GM21526 (cell line): ENCODE measurements at regions not wholly inside any gene's neighbourhood (a gene's known extent, or its start where the extent isn't known, plus 50 kb on each side); places are given as distances from the start of the nearest gene placed in this dataset.

ENCODE experiments used
- ATAC-seq: cut with Tn5 transposase; IDR thresholded peaks from one replicate; pipeline ENCODE4 v1.9.1; 2021; ENCODE audit warnings: moderate library complexity; ENCODE audit not compliant: unreplicated experiment, low FRiP score

DNA sequence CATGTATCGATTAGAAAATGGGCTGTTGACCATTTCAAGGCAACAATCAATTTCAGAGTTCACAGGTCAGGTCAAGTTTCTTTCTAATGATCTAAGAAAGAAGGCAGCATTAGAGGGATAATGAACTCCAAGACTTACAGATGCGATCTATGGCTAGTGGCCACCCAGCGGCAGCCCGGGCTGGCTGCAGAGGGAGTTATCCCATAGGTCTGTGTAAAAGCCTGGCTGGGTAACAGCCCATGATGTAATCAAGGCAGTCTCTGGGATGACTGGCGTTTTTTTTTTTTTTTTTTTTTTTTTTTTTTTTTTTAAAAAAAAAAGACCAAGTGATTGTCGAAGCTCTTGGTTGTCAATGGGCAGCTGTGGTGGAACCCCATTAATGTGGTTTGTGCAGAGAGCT, 171.1 kb upstream of the SKOR2 start:
- no peak for ATAC-seq

DNA sequence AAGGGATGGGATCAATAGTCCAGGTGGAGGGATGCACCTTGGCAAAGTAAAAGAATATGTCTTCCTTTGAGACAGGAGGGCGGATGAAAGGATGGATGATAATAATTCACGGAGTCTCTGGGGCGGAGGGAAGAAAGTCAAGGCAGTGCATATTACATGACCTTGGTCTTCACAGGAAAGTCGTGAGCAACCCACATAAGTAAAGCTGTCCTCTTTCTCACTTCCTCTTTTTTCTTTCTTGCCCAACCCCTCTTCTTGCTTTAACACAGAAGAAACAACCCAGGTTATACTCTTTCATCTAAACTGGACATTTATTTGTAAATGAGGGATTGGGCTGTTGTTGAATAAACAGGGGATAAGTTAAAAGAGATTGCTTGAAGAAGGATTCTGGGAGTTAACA, 168.7 kb upstream of the SKOR2 start:
- peak; percentile 79 for ATAC-seq

DNA sequence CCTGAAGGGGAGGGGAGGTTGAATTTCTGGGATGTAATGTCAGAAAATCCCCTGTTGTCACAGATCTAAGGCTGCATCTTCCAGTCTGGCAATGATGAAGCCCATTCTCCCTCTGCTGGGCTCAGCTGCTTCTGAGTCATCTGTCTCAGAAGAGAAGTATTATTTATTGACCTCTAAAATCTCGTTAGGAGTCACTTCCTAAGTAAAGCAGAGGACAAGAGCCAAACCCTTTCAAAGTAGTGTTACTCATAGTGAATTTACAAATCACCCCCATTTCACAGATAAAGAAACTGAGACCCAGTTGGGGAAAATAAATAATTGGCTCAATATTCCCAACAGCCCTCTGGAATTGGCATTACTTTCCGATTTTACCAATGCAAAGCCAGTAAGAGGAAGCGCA, 167.3 kb upstream of the SKOR2 start:
- ATAC-seq = no peak

DNA sequence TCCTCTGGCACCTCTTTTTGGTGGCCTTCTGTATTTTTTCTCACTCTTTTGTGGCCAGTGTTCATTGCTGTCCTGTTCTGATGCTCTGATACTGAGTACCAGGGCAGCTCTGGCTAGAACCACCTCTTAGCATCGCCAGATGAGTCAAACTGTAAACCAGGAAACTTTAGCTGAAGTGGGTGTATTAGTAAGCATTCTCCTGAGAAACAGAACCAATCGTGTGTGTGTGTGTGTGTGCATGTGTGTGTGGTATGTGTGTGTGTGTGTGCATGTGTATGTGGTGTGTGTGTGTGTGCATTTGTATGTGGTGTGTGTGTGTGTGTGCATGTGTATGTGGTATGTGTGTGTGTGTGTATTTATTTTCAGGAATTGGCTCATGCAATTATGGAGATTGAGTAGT, 166.3 kb upstream of the SKOR2 start:
- ATAC-seq = no peak

DNA sequence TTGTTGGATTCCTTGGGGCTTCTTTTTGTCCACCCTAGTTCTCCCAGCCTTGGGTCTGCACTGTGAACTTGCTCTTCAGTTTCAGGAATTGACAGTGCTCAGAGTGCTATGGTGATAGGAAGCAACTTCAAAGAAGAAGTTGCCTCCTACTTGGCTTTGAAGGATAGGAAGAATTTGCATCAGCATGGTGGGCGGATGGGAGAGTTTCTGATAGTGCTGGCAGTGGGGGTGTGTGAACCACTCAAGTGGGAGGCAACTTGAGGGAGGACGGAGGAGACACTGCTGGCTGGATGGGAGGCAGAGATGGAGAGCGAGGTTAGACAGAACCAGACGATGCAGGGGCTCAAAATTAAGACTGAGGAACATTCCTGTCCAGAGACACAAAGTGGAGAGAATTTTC, 164.4 kb upstream of the SKOR2 start:
- no peak for ATAC-seq

DNA sequence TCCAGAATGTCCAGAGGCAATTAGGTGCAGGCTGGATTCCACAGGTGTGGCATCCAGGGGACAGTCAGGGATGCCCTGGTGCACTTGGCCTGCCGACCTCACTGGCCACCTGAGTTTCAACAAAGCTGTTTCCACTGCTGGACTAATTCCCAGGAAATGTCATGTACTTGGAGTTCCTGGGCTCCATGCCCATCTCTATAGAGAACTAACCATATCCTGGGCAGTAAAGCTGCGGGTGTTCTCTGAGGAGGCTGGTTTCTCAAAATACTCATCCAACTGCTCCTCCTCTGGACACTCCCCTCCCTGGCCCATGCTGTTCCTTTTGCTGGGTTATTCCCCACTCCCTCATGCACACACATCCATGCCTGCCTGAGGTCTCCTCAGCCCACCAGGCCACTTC, 161.9 kb upstream of the SKOR2 start:
- ATAC-seq = no peak

DNA sequence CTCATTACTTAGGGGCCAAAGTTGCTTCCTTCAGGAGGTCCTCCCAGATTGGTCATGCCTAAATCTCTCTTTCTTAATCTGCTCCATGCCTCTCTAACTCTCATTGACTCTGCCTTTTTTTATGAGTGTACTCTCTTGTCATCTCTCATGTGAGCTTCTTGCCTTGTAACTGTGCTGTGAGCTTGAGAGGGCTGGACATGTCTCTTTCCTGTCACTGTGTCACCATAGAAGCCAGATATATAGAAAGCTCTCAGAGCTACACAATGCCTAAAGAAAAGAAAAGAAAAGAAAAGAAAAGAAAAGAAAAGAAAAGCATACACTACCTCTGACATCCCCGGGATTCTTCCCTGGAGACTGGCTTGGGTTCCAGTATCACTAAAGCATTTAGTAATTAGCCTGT, 161.5 kb upstream of the SKOR2 start:
- no peak for ATAC-seq

DNA sequence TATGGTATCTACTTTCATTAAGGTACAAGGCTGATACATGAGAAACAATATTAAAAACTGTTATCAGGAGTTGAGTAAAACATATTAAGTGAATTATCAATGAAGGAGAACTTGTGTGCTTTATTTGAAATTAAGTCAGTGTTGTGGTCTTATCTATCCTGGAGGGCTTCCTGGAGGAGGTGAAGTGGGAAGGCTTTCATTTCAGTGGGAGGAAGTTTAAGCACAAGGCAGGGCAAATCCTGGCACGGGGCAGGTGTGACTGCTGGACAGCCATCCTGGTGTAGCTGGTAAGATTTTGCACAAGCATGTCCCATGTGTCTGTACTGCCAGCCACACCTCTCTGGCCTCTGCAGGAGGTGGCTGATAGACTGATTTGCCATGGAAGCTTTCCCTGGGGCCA, 159.7 kb upstream of the SKOR2 start:
- no peak for ATAC-seq

DNA sequence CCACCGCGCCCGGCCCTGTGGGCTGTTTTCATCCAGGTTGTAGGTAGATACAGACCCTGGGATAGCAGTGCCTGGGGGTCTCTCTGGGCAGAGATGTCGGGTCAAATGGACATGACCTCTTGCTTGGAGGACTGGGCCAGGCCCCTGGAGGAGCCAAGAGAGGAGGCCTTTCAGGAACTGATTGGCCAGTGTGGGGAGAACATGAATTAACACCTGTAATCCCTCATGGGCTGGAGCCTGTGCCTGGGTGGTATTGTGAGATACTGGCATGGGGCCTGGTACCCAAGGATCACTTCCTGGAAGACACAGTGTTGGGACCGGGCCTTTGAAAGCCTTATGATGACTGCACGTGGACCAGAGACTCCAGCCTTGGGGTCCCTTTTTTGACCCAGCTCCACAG, 158.7 kb upstream of the SKOR2 start:
- no peak for ATAC-seq

DNA sequence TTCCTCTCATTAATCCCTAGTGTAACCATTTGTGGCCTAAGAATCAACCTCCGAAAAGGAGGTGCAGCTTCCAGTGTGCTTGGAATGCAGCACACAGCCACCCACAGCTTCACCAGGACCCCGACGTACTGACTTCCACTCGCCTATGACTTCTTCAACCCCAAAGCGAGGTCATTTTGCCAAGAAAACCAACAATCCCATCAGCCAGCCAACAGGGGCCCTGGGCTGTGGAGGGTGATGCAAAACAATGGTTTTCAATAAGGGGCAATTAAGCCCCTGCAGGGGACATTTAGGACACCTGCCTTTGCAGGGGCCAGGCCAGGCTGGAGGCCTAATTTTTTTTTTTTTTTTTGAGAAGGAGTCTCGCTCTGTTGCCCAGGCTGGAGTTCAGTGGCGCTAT, 158.1 kb upstream of the SKOR2 start:
- ATAC-seq = no peak

DNA sequence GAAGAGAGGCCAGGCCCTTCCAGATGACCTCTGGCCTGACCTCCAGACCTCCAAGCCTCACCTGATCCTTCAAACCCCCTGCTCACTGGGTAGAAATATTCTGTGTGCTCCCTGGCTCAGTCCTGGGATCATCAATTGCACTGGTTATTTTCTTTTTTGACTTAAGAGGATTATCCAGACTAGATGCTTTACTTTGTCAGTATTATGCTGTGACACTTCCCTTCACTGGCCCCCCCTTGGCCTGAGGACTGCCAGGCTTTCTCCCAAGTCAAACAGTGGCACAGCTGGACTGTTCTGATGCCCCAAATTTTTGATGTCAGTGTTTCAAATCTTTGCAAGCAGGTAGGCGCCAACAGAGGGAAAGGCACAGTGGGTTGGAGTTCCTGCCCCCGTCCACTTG, 156.3 kb upstream of the SKOR2 start:
- ATAC-seq = no peak

DNA sequence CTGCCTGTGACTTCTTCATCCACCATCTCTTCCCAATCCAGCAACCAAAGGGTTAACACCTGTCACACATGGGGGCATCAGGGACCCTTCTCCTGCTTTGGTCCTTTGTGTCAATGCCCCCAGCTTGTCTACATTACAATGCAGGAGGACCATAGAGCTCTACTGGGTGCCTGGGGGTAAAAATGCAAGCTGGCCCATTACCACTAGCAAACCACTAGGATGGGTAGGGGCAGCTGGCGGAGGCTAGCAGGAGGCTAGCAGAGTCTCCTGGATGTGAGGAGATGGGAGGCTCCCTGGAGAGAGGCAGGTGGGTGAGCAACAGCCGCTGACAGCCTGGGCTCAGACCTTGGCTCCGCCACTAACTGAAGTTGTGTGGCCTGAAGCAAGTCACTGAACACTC, 153.4 kb upstream of the SKOR2 start:
- no peak for ATAC-seq

DNA sequence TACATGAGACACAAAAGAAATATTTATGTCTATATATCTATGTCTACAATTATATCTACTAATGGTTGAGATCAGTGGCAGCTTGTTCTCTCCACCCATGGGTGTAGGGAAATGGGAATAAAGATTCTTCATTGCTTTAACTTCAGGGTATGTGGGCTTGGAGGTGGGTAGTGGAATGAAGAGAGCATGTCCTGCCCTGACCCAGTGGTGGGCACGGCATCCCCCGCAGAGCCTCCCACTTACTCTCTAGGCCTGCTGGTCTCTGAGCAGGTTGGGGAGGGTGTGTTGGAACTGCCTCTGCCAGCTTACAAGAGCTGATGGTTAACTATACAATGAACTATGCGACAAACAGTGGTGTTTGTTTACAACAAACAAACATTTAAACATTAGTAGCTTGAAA, 152.5 kb upstream of the SKOR2 start:
- ATAC-seq = no peak

DNA sequence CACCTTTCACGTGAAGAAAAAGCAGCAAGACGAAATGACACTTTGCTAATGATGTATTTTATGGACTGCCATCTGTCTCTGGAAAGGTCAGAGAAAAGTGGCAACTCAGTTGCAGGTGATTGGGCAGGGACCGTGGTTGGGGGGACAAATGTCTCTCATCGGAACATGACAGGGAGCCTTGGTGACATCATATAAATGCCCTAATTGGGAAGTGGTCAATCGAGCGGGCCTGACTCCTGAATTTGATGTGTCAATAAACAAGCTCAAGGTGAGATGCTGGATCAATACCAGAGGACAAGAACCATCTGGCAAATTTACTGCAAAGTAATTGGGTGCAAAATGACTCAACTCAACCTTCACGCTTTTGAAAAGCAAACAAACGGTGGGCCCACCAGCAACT, 151.9 kb upstream of the SKOR2 start:
- no peak for ATAC-seq

DNA sequence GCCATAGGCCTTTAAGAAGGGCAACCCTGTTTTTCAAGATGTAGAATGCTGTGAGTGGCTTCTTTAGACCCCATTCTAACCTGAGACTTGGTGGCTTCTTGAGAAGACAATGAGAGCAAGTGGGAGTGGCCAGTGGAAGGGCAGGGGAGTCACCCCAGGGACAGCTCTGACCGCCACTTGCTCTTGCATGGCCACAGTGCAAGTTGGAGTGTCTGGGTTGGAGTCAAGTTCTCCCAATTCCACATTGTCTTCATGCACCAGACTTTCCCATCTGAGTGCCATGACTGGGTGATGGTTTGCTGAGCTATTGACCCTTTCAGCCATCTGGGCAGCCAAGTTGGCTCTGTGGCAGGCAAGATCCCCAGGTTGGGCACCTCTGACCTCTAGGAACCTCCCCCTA, 148.0 kb upstream of the SKOR2 start:
- ATAC-seq = no peak

DNA sequence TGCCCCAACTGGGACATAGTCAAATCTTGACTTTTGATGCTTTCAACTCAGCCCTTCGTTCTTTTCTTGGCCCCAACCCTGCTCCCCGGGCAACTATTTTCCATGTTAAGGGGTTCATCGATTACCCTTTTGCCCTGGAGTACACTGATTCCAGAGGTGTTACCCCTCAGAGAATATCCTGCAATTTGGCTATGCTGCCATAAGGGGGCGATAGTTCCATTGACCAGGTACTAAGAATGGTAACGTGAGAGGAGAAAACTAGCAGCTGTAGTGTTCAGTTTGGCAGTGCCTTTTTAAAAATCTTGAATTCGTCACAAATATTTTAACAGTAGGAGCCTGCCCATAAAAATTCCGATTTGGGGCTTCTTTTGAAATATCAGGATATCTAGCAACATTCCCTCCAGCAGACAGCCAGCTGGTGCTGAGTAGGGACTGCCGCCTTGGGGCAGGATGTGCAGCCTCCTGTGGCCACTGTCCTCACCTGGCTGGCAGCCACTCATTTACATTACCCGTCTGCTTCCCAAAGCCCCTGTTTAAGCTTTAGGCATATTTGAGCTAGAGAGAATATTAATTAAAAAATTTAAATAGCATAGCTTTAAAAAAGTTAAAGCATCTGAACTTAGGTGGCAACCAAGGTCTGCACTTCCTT, 146.3 kb upstream of the SKOR2 start:
- no peak for ATAC-seq

DNA sequence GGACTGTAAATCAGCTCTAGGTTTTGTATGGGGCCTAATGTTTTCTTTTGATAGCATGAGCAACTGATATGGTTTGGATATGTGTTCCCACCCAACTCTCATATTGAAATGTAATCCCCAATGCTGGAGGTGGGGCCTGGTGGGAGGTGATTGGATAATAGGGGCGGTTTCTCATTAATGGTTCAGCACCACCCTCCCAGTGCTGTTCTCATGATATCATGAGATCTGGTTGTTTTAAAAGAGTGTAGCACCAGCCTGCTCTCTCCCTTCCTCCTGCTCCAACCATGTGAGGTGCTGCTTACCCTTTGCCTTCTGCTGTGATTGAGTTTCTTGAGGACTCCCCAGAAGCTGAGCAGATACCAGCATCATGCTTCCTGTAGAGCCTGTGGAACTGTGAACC, 140.2 kb upstream of the SKOR2 start:
- ATAC-seq = no peak

DNA sequence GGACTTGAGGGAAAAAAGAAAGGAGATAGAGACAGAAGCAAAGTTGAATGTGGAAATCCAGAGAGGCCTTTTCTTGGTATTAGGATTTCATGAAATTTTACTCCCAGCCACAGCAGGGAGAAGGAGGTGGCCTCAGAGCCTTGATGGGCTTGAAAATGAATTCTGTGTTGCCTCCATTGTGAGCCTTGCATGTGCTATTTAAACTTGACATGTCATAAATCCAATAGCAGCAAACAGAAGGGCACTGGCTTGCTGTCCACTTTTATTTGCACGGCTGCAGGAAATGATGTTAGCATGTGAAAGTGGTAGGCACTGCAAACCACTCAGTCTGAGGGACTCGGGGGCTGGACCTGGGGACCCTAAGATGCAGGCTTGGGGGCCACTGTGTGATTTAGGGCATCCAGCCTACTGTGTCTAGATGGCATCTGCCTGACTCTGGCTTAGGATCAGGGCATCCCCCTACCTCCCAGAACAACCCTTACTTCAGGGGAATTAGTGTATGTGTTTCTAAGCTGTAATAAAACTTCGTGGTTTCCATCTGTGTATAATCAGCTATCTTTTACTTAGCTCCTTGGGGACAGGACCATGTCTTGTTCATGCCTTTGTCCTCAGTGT, 139.1 kb upstream of the SKOR2 start:
- ATAC-seq = no peak

DNA sequence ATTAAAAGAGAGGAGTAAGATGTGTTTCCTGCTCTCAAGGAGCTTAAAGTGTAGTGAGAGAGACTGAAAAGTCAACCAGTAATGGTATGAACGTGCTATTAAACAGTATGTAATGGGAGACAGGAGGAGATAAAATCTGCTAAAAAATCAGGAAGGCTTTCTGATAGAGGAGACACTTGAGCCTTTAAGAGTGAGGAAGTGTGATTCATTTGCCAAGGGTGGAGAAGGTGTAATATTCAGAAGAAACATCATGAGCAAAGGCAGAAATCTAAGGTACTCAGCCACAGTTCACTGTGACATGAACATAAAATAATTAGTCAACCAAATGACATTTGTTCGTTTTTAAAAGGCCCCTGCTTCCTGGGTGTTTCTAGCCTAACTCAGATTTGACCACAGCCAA, 137.8 kb upstream of the SKOR2 start:
- no peak for ATAC-seq

DNA sequence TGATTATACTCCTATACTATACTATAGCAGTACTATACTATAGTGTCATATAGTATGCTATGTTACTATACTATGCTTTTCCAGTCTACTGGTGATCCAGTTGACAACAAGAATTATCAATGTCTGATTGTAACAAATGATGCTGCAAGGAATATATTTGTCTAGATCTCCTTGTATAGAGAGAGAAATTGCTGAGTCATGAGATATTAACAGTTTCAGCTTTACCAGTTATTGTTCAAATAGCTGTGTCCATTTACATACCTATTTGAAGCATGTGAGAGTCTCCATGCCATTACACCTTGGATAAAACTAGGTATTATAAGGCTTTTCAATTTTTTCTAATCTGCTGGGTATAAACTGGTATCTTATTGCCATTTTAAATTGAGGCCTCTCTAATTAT, 136.4 kb upstream of the SKOR2 start:
- no peak for ATAC-seq

DNA sequence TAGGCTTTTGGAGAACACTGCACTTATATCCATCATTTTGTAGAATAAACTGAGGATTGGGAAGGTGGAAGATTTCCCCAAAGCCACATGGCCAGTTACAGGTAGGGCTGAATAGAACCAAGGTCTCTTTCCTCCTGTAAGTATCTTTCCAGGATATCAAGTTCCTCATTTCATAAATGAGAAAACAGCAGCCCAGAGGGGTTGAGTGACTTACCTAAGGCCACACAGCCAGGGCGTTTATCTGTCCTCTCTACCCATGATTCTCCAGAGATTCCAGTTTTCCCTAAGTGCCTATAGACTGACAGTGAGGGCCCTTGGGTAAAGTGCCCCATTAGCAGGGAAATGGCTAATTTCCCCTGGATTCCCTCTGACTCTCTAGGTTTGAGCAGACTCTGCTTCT, 132.3 kb upstream of the SKOR2 start:
- no peak for ATAC-seq

DNA sequence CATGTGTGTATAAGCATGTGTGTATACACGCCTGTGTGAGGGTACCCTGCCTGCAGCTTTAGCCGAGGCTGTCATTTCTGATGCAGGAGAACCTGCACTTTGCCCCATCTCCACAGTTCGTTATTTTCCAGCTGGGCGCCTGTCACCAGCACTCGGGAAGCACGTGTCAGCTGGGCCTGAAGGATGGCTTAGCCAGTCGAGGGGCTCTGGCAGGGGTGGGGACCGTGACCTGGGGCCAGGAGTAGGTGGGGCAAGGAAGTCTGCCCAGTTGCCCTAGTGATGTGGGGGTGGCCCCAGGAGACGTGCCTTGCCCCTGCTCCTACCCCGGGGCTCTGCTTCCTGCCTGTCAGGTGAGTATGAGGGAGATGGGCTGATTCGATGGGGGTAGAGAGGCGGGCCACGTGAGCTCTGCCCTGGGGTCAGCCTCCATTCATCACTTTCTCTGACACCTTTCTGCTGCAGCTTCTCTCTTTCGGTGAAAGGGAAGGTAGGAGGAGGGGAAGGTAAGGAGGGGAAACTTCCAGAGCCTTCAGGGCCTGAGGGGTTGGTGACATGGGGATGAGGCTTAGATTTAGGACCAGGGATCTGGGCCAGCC, 130.6 kb upstream of the SKOR2 start:
- no peak for ATAC-seq
